ENCODE measurements at regions not wholly inside any gene's neighbourhood (a gene's known extent, or its start where the extent isn't known, plus 50 kb on each side); places are given as distances from the start of the nearest gene placed in this dataset.

- no peak overlapping the region for H3K4me3 Mint-ChIP-seq (ENCODE audit: unreplicated experiment)
- H3K4me1 Mint-ChIP-seq (ENCODE audit: low read depth) = no peaks in the 10 kb centered on the region
- no peak for TF ChIP-seq CTCF (IDR thresholded peaks at IDR 0.05)
- no peak for DNase-seq (ENCODE audit: low spot score)
- no peaks in the 10 kb centered on the region for H3K9me3 Mint-ChIP-seq (ENCODE audit: low read depth)
- H3K36me3 Mint-ChIP-seq (ENCODE audit: low read depth) = peaks cover 1% of the 10 kb centered on the region
- no peak overlapping the region for H3K27ac Mint-ChIP-seq (ENCODE audit: unreplicated experiment)
- H3K27me3 Mint-ChIP-seq (ENCODE audit: low read depth) = peaks cover 31% of the 10 kb centered on the region
Observed at GRCh38 chr2:130261099-130261498, 62.9 kb upstream of the TUBA3E start.

GRCh38 chr2:130259594-130259993 is 61.4 kb upstream of the TUBA3E start:
- H3K36me3 Mint-ChIP-seq (ENCODE audit: low read depth) = peaks cover 1% of the 10 kb centered on the region
- H3K9me3 Mint-ChIP-seq (ENCODE audit: low read depth) = no peaks in the 10 kb centered on the region
- H3K27me3 Mint-ChIP-seq (ENCODE audit: low read depth) = peaks cover 40% of the 10 kb centered on the region
- H3K4me3 Mint-ChIP-seq (ENCODE audit: unreplicated experiment) = no peak overlapping the region
- H3K4me1 Mint-ChIP-seq (ENCODE audit: low read depth) = no peaks in the 10 kb centered on the region
- no peak for TF ChIP-seq CTCF (IDR thresholded peaks at IDR 0.05)
- no peak overlapping the region for H3K27ac Mint-ChIP-seq (ENCODE audit: unreplicated experiment)
- DNase-seq (ENCODE audit: low spot score) = no peak

GRCh38 chr2:130258356-130258755 is 60.1 kb upstream of the TUBA3E start:
- Mint-ChIP-seq H3K27ac (ENCODE audit: unreplicated experiment) (no peak overlapping the region), H3K4me1 (ENCODE audit: low read depth) (no peaks in the 10 kb centered on the region), H3K4me3 (ENCODE audit: unreplicated experiment) (no peak overlapping the region), H3K9me3 (ENCODE audit: low read depth) (no peaks in the 10 kb centered on the region), H3K27me3 (ENCODE audit: low read depth) (peaks cover 40% of the 10 kb centered on the region), H3K36me3 (ENCODE audit: low read depth) (peaks cover 1% of the 10 kb centered on the region)
- DNase-seq (ENCODE audit: low spot score) = no peak
- TF ChIP-seq CTCF (IDR thresholded peaks at IDR 0.05) = no peak

GRCh38 chr2:130252880-130253645 is 54.8 kb upstream of the TUBA3E start:
- Mint-ChIP-seq H3K4me1 (ENCODE audit: low read depth) (no peaks in the 10 kb centered on the region), H3K36me3 (ENCODE audit: low read depth) (no peaks in the 10 kb centered on the region), H3K27me3 (ENCODE audit: low read depth) (peaks cover 30% of the 10 kb centered on the region), H3K9me3 (ENCODE audit: low read depth) (no peaks in the 10 kb centered on the region), H3K27ac (ENCODE audit: unreplicated experiment) (no peak overlapping the region), H3K4me3 (ENCODE audit: unreplicated experiment) (no peak overlapping the region)
- no peak for TF ChIP-seq CTCF (IDR thresholded peaks at IDR 0.05)
- DNase-seq (ENCODE audit: low spot score) = peak; percentile 86

GRCh38 chr2:130251873-130252620 is 53.8 kb upstream of the TUBA3E start:
- no peaks in the 10 kb centered on the region for H3K9me3 Mint-ChIP-seq (ENCODE audit: low read depth)
- peaks cover 28% of the 10 kb centered on the region for H3K27me3 Mint-ChIP-seq (ENCODE audit: low read depth)
- no peak overlapping the region for H3K27ac Mint-ChIP-seq (ENCODE audit: unreplicated experiment)
- no peaks in the 10 kb centered on the region for H3K36me3 Mint-ChIP-seq (ENCODE audit: low read depth)
- no peak overlapping the region for H3K4me3 Mint-ChIP-seq (ENCODE audit: unreplicated experiment)
- no peak for TF ChIP-seq CTCF (IDR thresholded peaks at IDR 0.05)
- DNase-seq (ENCODE audit: low spot score) = no peak
- no peaks in the 10 kb centered on the region for H3K4me1 Mint-ChIP-seq (ENCODE audit: low read depth)

Data from chondrocyte (in vitro differentiated cells).